ENCODE measurements at regions not wholly inside any gene's neighbourhood (a gene's known extent, or its start where the extent isn't known, plus 50 kb on each side); places are given as distances from the start of the nearest gene placed in this dataset.

GRCh38 chr18:69349912-69350597 is 50.6 kb upstream of the DOK6 start:
- no peak for DNase-seq
